HuH-7 (cell line): ENCODE measurements at regions not wholly inside any gene's neighbourhood (a gene's known extent, or its start where the extent isn't known, plus 50 kb on each side); places are given as distances from the start of the nearest gene placed in this dataset.

ENCODE experiments used
- DNase-seq: peaks from one replicate; pipeline ENCODE4 v3.0.0; 2011; ENCODE audit warnings: low spot score

DNA sequence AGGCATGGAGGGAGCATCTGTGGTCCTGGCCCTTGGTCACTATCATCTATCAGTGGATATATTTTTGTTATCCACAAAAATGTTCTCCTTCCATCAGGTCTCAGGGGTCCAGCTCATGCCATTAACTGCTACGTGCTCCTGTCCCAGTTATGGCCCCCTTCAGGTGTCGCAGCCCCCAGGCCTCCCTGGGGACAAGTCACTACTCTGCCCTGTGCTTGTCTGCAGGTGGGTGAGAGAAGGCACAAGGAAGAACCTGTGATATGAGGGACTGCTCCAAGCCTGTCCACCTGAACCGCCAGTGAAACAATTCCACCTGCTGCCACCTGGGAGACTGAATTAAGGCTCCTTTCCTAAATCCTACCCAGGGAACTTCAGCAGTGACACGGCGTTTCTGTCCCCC, 229.6 kb upstream of the ID2 start:
- no peak for DNase-seq

DNA sequence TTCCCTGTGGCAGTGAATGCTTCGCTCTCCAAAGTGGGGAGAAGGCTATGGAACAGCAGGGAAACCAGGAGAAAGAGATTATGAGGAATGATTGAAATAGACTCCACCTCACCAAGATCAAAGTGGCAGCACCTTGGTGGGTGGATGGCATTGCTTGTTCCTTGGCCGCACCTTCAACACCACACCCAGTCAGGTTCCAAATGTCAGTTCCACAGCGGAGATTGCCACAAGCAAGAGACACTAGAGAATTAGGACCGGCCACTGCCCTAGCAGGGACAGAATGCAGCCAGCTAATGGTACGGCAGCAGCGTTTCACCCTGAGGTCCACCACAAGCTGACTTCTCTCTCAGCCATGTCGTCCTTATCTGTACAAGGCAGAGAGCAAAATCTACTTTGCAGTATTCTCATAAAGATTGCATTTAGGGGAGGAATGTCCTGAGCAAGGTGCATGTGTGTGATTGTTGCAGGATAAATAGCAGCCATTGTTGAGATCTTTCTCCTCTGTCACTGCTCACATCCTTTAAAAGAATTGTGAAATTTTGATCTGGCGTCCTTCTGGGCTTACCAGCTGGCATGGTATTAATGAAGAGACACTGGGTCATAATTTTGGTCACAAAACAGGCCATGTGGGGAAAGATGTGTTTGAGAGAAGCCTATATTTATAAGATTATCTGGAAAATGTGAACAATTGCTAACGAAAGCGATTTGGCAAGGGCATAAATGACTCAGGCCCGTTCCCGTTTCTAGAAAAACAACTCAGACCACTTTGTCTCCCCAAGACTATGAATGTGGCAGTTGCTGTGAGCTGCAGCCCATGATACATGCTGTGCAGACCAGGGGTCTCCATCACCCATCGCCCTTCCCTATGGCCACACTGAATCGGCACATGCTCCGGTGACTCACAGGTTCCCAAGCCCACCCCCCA, 228.6 kb upstream of the ID2 start:
- DNase-seq = no peak

DNA sequence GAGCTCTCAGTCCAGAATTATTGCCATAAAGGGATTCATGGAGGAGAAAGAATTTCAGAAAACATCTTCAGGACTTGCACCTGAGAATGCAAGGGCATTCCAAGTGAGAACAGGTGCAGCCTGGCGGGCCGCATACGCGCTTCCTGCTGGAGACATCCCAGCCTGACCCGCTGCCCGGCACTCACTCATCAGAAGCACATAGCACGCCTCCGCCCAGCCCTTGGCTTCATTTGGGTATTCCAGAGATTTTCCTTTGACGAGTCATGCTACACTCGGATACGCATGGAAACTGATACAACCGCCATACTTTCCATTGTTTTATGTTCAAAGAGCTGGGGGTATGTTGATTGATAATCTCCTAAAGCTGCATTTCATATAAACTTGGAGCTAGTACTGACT, 228.0 kb upstream of the ID2 start:
- DNase-seq = no peak

DNA sequence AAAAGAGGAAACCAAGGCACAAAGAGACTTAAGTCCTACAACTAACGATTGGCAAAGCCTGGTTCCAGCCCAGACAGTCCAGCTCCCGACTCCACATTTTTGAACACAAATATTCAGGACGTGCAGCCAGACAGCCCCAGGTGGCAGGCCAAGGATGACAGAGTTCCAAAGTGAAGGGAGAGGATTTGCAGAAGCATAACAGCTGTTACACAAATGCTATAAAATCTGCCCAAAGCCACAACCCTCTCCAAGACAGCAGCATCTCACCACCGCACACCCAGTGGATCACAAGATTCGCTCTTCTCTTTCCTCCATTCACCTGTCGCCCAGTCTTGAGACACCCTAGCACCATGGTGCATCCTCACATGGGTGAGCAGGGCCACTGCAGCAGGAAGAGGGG, 227.1 kb upstream of the ID2 start:
- DNase-seq = no peak

DNA sequence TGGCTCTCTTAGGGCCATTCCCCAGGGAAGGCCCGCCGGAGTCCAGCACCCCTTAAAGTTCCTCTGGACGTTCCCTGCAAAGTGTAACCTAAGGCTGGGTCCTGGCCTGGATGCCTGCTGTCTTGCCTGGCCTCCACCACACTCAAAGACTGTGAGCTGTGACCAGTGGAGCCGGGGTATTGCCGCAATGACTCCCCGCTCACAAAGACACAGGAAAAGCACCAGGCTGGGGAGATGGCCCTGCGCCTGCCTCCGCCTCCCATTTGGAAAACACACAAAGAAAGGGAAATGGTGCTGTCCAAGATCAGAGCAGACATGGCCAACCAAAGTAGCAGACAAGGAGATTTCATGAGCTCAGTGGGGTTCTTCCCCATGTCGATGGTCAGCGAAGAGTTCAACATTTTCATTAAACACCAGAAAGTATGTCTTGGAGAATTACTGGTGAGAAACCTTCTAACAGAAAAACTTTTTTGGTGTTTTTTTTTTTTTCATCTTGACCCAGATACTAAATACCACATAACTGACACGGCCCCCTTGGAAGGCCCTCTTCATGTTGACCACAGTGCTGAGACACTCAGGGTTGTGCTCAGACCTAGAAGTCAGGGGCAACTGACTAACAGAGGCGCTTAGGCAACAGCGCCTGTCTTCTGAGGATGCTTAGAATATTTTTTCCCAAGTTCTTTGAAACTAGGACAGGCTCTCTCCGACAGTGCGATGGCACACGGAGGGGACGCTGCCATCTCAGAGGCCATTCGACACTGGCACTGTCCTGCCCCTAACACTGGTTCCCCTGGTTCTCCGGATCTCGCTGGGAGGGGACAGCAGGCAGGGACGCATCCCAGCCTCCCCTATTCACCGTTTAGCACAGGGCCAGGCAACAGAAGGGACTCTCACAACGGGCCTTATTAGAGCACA, 226.4 kb upstream of the ID2 start:
- DNase-seq = no peak

DNA sequence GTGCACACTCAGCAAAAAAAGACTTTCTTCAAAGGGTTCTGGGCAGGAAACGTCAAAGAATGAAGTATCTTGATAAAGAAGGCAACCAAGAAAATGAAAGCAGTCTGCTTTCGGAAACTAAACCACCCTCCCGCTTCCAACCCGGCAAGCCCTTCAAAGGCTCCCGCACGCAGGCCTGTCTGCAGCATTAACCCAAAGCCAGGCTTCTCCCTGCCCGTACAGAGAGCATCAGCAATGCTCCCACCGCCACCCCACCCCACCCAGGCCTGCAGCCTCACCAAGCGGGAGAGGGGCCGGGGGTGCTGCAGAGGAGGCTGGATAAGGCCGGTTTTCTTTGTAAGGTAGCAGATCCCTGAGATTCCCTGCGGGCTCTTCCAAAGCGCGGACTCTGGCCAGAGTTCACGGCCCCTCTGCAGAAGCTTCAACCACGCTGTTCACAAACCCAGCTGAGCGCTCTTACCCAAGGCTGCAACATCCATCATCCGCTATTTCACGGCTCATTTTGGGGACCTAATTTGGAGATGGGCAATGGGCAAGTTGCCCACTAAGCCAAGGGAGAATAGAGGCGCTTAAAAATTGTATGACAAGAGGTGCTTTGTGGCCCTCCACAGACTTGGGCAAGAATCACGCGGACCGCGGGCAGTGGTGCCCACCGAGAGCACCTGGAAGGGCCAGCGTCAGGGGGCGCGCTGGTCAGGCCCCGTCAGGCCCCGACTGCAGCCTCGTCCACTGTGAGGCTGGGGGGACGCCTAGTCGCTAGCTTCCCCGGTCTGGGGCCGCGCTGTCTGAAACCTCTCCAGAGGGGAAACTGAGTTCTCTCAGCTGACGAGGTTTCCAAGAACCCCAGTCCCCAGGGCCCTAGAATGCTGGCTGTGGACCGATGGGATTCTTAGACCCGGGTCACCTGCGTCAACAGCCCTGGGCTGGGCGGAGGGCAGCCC, 225.4 kb upstream of the ID2 start:
- DNase-seq = no peak

DNA sequence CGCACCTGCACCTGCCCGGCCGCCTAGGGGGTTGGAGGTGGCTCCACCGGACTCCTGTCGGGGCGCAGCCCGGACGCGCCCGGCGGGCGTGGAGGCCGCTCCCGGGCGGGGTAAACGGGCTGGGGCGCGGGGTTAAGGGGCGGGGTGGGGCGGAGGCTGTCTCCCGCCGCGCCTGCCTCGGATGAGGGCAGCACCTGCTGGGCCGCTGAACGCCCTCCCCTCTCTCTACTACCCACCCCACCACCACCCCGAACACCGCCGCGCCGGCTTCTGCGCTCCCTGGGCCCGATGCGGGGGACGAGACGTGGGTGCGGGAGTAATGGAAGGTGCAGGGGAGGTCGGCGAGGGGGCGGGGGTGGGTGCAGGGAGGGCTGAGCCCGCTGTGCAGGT, 224.8 kb upstream of the ID2 start:
- DNase-seq = no peak

DNA sequence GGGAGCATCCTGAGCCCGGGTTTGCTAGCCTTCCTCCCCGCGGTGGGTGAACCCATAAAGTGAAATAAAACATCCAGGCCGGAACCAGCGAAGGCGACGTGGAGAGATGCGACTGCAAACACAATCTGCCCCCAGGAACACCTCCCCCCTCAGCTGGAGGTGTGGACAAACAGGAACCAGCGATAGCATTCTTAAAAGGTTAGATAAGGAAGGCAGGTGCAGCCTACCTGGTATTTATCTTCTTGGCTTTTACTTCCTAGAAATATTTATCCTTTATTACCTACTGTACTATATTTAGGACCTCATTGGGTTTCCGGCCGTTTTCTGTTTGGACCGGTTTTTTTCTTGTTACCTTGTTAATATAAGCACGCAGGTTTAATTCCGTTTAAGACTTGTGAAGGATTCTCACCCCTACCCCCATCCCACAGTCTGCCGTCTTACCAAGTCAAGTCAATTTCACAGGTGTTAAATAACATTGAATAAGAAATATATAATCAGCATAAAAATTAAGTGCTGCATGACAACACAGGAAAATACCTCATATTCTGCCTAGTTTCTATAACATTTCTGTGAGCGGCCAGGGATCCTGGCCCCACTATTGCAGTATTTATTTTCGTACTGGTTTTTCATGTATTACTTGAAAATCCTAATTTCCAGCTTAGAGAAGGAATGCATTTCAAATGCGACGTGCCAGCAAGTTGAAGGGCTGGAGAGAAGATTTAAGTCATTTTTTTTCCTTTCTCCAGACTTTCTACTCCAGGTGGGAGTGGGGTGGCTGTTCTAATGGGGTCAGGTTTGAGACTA, 224.0 kb upstream of the ID2 start:
- DNase-seq = no peak

DNA sequence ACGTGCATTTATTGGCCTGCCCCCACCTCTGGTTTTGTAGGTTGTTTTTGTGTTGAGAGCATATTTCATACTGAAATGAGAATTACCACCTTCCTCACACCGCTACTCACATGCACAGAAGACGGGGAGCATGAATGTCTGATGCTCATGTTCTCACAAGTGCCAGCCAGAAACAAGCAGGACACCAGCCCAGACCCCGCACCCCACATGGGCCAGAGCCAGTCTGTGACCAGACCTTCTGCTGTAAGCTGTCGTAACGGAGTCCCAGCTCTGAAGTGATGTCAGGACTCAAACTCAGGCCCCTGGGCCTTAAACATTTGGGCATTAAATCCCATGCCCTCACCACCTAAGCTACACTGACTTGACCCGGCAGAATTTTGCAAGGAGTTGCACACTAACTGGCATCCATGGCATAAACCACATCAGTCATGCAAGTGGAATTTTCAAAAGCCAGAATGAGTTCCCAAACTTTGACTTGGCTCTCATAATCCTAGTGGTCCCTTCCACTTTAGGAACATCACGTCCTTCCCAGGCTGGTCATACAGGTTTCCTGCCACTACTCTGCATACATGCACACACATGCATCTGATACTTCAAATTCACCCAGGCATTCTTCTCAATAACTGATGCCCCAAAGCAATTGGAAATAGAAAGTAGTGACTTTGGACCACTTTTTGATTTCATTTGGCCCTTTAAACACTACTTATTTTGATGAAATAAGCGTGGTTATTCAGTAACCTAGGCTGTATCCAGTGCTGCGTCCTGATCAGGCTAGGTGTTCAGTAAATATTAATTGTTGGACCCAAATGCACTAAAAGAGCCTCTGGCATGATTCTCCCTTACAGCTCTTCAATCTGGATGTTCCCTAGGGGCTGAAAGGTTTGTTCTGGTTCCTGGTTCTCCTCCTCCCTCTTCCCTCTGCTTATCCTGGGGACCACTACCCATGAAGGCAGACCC, 223.1 kb upstream of the ID2 start:
- no peak for DNase-seq

DNA sequence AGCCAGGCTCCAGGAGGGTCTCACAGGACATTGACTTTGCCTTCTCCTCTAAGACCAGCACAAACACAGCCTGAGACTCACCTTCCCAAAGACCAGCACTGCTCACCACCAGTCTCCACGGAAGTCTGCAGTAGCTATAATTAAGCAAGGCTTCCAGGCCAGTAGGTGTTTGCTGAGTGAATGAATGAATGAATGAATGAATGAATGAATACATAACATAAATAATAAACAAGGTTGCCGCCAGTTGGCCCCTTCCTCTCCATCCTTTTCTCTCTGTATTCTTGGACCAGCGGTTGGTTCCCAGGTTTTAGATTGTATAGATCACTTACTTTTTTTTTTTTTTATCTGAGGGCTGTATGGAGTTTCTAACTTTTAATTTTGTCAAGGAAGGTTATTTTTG, 222.4 kb upstream of the ID2 start:
- DNase-seq = no peak

DNA sequence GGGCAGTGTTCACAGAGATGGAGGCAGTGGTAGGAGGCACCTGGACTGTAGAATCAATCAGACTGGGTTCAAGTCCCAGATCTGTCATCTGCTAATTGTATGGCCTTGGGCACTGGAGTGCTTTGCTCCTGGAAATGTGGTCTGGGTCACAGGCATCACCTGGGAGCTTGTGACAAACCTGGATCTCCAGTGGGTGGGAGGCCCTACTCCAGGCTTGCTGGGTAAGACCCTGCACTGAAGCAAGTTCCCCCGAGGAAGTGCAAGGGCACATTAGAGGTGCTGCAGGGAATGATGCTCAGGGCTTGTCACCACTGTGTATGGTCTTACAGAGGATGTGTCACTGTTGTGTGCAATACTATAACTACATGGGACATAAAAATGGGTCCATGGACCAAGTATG, 220.5 kb upstream of the ID2 start:
- DNase-seq = no peak

DNA sequence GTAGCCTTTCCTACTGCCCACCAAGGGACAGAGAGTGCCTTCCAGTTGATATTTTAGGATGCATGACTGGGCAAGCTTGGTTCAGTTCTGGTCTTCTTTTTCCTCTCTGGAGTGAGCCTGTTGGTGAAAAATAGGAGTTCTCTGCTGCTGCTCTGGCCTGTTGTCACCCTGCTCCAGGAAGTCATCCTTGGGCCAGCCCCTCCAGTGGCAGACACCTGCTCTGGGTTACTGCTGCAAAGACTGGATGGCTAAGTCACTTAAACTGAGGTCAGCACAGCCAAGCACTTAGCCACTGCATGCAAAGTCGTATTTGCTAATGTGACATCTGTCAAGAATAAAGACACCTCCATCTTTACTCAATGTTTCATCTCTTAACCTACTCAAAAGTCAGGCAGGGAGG, 219.6 kb upstream of the ID2 start:
- DNase-seq = no peak

DNA sequence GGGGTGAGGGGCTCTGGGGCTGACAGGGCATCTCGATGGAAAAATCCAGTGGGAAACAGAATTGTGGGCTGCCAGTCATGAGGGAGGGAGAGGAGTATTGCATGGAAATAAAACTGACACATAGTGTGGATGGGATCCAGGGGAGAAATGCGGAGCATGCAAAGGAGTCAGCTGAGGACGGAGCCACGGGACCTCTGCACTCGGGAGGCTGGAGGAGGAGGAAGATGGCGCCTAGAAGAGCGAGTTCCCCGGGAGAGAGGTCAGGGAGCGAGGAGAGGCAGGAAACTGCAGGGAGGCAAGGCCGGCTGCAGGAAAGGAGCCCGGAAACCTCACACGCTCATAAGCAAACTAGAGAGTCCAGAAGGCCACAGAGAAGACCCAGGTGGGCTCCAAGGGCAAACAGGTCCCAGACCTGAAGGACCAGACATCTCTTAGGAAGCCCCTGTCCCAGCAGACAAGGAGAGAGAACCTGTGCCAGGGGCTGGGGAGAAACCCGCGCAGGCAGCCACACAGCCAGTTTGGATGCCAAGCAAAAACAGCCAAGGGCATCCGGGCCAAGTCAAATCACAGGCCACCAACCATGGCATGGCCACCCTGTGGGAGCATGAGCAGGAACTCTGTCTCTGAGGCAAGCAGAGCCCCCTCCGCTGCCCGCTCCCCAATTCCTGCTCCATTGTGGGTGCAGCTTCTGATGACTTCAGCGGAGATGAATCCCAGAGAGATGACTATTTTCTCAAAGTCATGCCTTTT, 218.8 kb upstream of the ID2 start:
- no peak for DNase-seq

DNA sequence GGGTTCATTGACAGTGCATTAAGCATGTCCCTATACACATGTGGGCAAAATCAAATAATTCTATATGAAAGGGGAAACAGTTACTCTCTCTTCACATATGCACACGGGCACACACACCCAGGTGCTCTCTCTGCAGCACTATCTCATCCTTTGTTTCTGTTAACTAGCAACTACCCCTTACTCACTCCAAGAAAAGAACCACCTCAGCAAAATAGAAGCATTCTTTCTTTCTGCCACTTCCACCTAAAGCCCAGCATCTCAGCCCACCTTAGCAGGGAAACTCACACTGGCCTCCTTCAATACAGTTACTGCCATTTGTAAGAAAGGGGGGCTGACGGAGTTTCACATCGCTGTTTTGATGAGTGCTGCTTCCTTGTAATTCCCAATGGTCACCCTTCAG, 216.3 kb upstream of the ID2 start:
- DNase-seq = no peak

DNA sequence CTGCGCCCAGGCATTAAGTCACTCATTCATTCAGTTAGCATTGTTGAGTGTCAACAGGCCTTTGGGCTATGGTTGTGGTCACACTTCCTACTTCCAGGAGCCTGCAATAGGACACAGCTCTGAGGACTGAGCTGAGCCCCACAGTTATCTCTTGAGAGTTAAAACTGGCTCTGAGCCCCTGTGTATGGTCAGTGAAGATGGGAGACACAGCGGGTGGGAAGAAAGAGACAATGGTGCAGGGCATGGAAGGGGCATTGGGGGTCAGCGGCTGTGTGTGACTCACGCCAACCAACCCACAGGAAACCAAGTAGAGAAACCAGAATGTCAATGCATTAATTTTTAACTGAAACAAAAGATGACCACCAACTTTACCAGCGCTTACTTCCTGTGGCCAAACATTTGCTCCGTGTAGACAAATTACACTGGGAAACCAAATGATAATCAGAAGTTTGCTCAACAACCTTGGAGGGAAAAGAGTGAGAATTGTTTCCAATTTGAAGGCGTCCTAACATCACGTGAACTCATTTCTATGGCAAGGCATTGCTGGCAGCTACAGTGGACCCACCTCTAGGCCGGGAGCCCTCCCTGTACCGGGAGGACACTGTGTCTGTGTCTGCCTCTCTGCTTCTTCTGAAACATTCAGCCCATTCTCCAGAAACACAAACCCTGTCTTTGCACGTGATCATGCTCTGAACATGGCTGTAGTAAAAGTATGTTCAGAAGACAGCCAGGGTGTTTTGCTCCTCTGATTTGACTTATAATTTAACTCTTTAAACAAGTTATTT, 212.0 kb upstream of the ID2 start:
- no peak for DNase-seq

DNA sequence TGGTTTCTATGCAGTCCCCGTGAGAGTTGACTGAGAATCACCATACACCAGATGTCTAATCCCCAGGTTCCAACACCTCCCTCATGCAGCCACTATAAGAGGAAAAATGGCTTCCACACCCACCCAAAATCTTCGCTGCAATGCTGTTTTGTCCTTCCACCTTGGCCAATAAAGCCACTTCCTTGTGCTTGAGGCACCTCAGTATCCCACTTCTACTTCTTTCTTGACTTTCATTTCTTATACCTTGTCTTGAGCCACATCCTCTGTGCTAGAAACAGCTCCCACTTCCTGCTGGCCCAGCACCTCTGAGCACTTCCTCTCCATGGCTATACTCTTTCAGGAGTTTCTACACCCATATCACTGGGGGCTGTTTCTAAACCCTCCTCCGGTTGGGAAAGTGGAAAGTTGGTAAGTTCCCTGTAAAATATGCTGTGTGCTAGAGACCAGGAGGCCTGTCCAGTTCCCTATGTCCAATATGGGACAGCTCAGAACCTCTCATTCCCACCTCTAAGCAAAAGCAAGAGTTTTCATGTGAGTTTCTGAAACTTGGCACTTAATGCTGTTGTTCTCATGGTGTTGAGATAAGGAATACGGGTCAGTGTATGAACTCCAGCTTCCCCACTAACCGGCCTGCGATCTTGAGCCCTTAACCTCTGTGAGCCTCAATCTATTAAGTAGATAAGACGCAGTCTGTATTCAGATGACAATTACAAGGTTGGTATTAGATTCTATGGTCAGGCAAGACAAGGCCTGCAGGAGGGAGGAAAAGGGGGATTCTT, 209.1 kb upstream of the ID2 start:
- no peak for DNase-seq

DNA sequence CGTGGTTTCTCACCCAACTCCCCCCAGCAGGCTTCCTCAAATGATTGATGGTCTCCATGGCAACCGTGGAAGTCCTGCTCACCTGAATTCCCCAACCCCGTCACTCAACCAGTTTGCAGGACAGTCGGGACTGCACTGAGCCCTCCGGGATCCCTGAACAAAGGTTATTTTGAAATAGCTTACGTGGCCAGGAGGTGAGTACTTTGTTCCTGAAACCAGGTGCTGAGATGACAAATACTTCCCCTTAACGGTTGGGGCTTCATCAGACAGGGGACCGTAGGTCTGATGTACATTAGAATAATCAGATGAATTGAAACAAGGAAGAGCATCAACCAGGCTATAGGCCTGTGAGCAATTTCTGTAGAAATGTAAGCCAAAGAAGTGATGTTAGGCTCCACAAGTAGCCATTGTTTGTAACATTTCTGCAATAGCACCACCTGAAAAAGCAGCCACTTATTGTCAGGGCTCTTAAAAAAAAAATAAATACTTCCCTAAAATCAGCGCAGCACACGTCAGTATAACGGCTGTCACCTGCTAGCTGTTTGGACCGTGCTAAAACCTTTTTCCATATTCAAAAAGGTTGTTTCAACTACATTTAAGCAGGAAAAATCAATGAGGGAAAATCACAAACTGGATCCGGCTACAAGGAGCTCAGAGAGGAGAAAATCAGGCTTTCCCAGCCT, 206.4 kb upstream of the ID2 start:
- DNase-seq = peak; percentile 37
